SH-SY5Y (cell line): ENCODE measurements at regions not wholly inside any gene's neighbourhood (a gene's known extent, or its start where the extent isn't known, plus 50 kb on each side); places are given as distances from the start of the nearest gene placed in this dataset.

Experiments
- GATA2 ChIP-seq: IDR thresholded peaks from 2 replicates; pipeline ENCODE4 v1.6.1; 2011; ENCODE audit warnings: mild to moderate bottlenecking, low read depth, low read length
- GATA3 ChIP-seq: IDR thresholded peaks from 2 replicates; pipeline ENCODE4 v1.6.1; 2011; ENCODE audit warnings: low read depth, mild to moderate bottlenecking, low read length, moderate library complexity

GRCh38 chr20:7760247-7761031 lies 179.8 kb downstream of the HAO1 start:
- TF ChIP-seq GATA2: no peak
- no peak for TF ChIP-seq GATA3
